Liver (tissue), 8 donors: ENCODE measurements at regions not wholly inside any gene's neighbourhood (a gene's known extent, or its start where the extent isn't known, plus 50 kb on each side); places are given as distances from the start of the nearest gene placed in this dataset.

ENCODE experiments used
- DNase-seq: peaks from one replicate; pipeline ENCODE4 v3.0.0-alpha.2; 2017; ENCODE audit warnings: low spot score
- H3K27ac ChIP-seq, 2 donors: one replicate each; pipeline ENCODE4 v1.7.0; 2013; ENCODE audit warnings: inconsistent platforms in 2 of 2, low read length in 2 of 2, control low read depth in 1 of 2, low read depth in 1 of 2, mild to moderate bottlenecking in 1 of 2
- H3K27me3 ChIP-seq, 4 donors: one replicate each; pipeline versions ENCODE4 v1.6.1 to v1.7.0; 2013; ENCODE audit warnings: low read length in 3 of 4, inconsistent platforms in 1 of 4, mild to moderate bottlenecking in 1 of 4, moderate library complexity in 1 of 4; ENCODE audit not compliant: control insufficient read depth in 4 of 4, insufficient read depth in 4 of 4
- H3K36me3 ChIP-seq, 4 donors: one replicate each; pipeline versions ENCODE4 v1.6.1 to v1.7.0; 2013; ENCODE audit warnings: low read length in 3 of 4, mild to moderate bottlenecking in 3 of 4, low read depth in 1 of 4, moderate library complexity in 1 of 4; ENCODE audit not compliant: control insufficient read depth in 4 of 4, insufficient read depth in 3 of 4
- H3K4me1 ChIP-seq, 4 donors: one replicate each; pipeline versions ENCODE4 v1.6.1 to v1.7.0; 2013; ENCODE audit warnings: low read length in 3 of 4, mild to moderate bottlenecking in 3 of 4, moderate library complexity in 1 of 4; ENCODE audit not compliant: control insufficient read depth in 4 of 4, insufficient read depth in 4 of 4
- H3K4me3 ChIP-seq, 3 donors: one replicate each; pipeline versions ENCODE4 v1.6.1 to v1.7.0; 2013; ENCODE audit warnings: low read length in 3 of 3, control low read depth in 1 of 3, low read depth in 1 of 3, mild to moderate bottlenecking in 1 of 3
- H3K9ac ChIP-seq, 2 donors: one replicate each; pipeline ENCODE4 v1.7.0; 2013; ENCODE audit warnings: low read length in 2 of 2, mild to moderate bottlenecking in 2 of 2, moderate library complexity in 2 of 2, control low read depth in 1 of 2, low read depth in 1 of 2
- H3K9me3 ChIP-seq, 4 donors: one replicate each; pipeline versions ENCODE4 v1.6.1 to v1.7.0; 2013; ENCODE audit warnings: low read length in 3 of 4; ENCODE audit not compliant: control insufficient read depth in 4 of 4
- ATF3 ChIP-seq: IDR thresholded peaks from 2 replicates; pipeline ENCODE4 v1.6.1; 2016; ENCODE audit warnings: antibody characterized with exemption
- CTCF ChIP-seq: fragments of 150-350 bp; IDR thresholded peaks from 2 replicates; pipeline ENCODE4 v1.5.1; 2017; ENCODE audit warnings: improper control_type of control experiment, low read depth, low read length; ENCODE audit not compliant: missing input control
- EGR1 ChIP-seq, 2 donors: IDR thresholded peaks; 2 replicates each; pipeline ENCODE4 v1.6.1; 2016 to 2018; ENCODE audit warnings: antibody characterized with exemption in 2 of 2, low read depth in 2 of 2
- FOXA1 ChIP-seq: IDR thresholded peaks from 2 replicates; pipeline ENCODE4 v1.6.1; 2016; ENCODE audit warnings: antibody characterized with exemption
- FOXA2 ChIP-seq: IDR thresholded peaks from 2 replicates; pipeline ENCODE4 v1.6.1; 2016; ENCODE audit warnings: antibody characterized with exemption
- GABPA ChIP-seq, 2 donors: IDR thresholded peaks in 1 of 2; conservative IDR thresholded peaks in 1 of 2; 2 replicates each; pipeline ENCODE4 v1.6.1; 2016; ENCODE audit warnings: antibody characterized with exemption in 2 of 2, mild to moderate bottlenecking in 1 of 2, moderate library complexity in 1 of 2
- HNF4A ChIP-seq, 2 donors: conservative IDR thresholded peaks; 2 replicates each; pipeline ENCODE4 v1.6.1; 2016; ENCODE audit warnings: antibody characterized with exemption in 2 of 2, mild to moderate bottlenecking in 2 of 2
- HNF4G ChIP-seq: IDR thresholded peaks from 2 replicates; pipeline ENCODE4 v1.6.1; 2016; ENCODE audit warnings: antibody characterized with exemption
- JUND ChIP-seq, 2 donors: IDR thresholded peaks; 2 replicates each; pipeline ENCODE4 v1.6.1; 2016; ENCODE audit warnings: antibody characterized with exemption in 2 of 2
- MAX ChIP-seq: IDR thresholded peaks from 2 replicates; pipeline ENCODE4 v1.6.1; 2016; ENCODE audit warnings: antibody characterized with exemption
- RAD21 ChIP-seq, 2 donors: IDR thresholded peaks; 2 replicates each; pipeline ENCODE4 v1.6.1; 2016; ENCODE audit warnings: antibody characterized with exemption in 2 of 2, mild to moderate bottlenecking in 2 of 2
- REST ChIP-seq: IDR thresholded peaks from 2 replicates; pipeline ENCODE4 v1.6.1; 2016; ENCODE audit warnings: antibody characterized with exemption, mild to moderate bottlenecking
- RXRA ChIP-seq, 2 donors: IDR thresholded peaks; 2 replicates each; pipeline ENCODE4 v1.6.1; 2017 to 2018; ENCODE audit warnings: antibody characterized with exemption in 2 of 2, mild to moderate bottlenecking in 1 of 2
- SP1 ChIP-seq: IDR thresholded peaks from 2 replicates; pipeline ENCODE4 v1.6.1; 2018; ENCODE audit warnings: antibody characterized with exemption, mild to moderate bottlenecking
- TAF1 ChIP-seq: conservative IDR thresholded peaks from 2 replicates; pipeline ENCODE4 v1.6.1; 2016; ENCODE audit warnings: antibody characterized with exemption, mild to moderate bottlenecking
- YY1 ChIP-seq: IDR thresholded peaks from 2 replicates; pipeline ENCODE4 v1.6.1; 2016; ENCODE audit warnings: antibody characterized with exemption, mild to moderate bottlenecking
- ZBTB33 ChIP-seq: IDR thresholded peaks from 2 replicates; pipeline ENCODE4 v1.6.1; 2016; ENCODE audit warnings: antibody characterized with exemption
- WGBS: extraction: QIAGEN DNeasy Blood & Tissue Kit; methylation state at CpG from one replicate; pipeline ENCODE4 v1.1.7; 2013; 5-methylcytosine and 5-hydroxymethylcytosine counted together
- donor health status: healthy.
- donor health status: healthy.
- donor health status: healthy.
- donor health status: healthy.
- donor health status: healthy.

- Histone ChIP-seq H3K9ac (no peak overlapping the region), H3K36me3 (no peaks in the 10 kb centered on the region), H3K27ac (no peak overlapping the region), H3K4me1 (no peaks in the 10 kb centered on the region), H3K4me3 (no peak overlapping the region), H3K9me3 (no peaks in the 10 kb centered on the region), H3K27me3 (no peaks in the 10 kb centered on the region)
- TF ChIP-seq RXRA (IDR thresholded peaks at IDR 0.05) (no peak), HNF4A (conservative IDR thresholded peaks at IDR 0.05) (no peak), JUND (IDR thresholded peaks at IDR 0.05) (no peak), EGR1 (IDR thresholded peaks at IDR 0.05; ENCODE audit: low read depth in 2 of 2) (no peak), SP1 (no peak), YY1 (no peak)
- DNase-seq: no peak
- 79% methylated on average over 4 of the region's 4 CpGs for WGBS
Observed at GRCh38 chr2:51511002-51511401, 479.1 kb upstream of the NRXN1 start.

- Histone ChIP-seq H3K4me3 (no peak overlapping the region), H3K9me3 (no peaks in the 10 kb centered on the region), H3K9ac (no peak overlapping the region), H3K36me3 (no peaks in the 10 kb centered on the region), H3K27ac (no peak overlapping the region), H3K4me1 (no peaks in the 10 kb centered on the region), H3K27me3 (no peaks in the 10 kb centered on the region)
- no peak for DNase-seq
- 58% methylated on average over 3 of the region's 3 CpGs for WGBS
- TF ChIP-seq ATF3 (no peak), EGR1 (IDR thresholded peaks at IDR 0.05; ENCODE audit: low read depth in 2 of 2) (no peak), FOXA2 (no peak), MAX (no peak), RAD21 (IDR thresholded peaks at IDR 0.05) (no peak), CTCF (no peak), REST (no peak), HNF4G (no peak), TAF1 (no peak), ZBTB33 (no peak), SP1 (no peak), HNF4A (conservative IDR thresholded peaks at IDR 0.05) (no peak), FOXA1 (no peak), YY1 (no peak), GABPA (IDR thresholded peaks at IDR 0.05 in 1 of 2, conservative IDR thresholded peaks at IDR 0.05 in 1 of 2) (no peak)
Observed at GRCh38 chr2:51510303-51510702, 478.4 kb upstream of the NRXN1 start.
